HG03060 (cell line): ENCODE measurements at regions not wholly inside any gene's neighbourhood (a gene's known extent, or its start where the extent isn't known, plus 50 kb on each side); places are given as distances from the start of the nearest gene placed in this dataset.
"Not testable (repeated sequence)": the region's sequence is repeated elsewhere in the genome, so short reads cannot be mapped to it uniquely, and the experiment has no call there.

ENCODE experiments used
- ATAC-seq: cut with Tn5 transposase; IDR thresholded peaks from one replicate; pipeline ENCODE4 v1.9.1; 2021; ENCODE audit warnings: low read depth, moderate number of reproducible peaks; ENCODE audit not compliant: unreplicated experiment

DNA sequence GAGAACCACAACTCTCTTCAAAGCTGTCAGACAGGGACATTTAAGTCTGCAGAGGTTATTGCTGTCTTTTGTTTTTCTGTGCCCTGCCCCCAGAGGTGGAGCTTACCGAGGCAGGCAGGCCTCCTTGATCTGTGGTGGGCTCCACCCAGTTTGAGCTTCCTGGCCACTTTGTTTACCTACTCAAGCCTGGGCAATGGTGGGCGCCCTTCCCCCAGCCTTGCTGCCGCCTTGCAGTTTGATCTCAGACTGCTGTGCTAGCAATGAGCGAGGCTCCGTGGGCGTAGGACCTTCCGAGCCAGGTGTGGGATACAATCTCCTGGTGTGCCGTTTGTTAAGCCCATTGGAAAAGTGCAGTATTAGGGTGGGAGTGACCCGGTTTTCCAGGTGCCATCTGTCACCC, 822.1 kb downstream of the KCNMA1 start:
- not testable (repeated sequence) for ATAC-seq

DNA sequence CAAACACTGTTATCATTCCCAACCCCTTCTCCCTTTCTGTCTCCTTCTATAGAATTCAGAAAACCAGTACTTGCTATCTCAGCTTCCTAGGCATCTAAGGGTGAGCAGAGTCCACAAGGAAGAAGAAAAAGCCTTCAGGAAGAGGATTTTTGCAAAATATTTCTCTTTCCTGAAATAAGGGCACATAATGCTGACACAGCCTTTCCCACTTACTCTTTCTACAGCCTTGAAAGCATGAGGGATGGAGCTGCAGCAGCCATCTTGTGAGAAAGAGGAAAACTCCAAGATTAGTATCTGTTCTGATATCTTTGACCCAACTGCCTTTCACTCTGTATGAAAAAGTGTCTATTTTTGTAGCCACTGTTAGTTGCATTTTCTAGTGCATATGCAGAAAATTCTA, 826.2 kb downstream of the KCNMA1 start:
- ATAC-seq, result no peak

DNA sequence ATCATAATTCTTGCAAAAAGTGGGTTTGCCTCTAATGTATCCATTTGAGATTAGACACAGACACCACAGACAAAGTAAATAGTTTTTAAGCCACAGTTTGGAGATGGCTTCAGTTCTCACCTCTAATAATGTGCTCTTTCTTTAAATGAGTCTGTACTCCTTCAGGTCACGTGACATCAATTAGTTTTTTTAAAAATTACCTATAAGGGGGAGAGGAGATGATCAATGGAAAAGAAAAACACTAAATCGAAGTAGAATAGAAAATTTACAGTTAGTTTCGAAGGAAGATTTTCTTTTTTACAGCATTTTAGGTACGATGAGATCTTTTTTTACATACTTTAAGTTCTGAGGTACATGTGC, 849.2 kb downstream of the KCNMA1 start:
- no peak for ATAC-seq

DNA sequence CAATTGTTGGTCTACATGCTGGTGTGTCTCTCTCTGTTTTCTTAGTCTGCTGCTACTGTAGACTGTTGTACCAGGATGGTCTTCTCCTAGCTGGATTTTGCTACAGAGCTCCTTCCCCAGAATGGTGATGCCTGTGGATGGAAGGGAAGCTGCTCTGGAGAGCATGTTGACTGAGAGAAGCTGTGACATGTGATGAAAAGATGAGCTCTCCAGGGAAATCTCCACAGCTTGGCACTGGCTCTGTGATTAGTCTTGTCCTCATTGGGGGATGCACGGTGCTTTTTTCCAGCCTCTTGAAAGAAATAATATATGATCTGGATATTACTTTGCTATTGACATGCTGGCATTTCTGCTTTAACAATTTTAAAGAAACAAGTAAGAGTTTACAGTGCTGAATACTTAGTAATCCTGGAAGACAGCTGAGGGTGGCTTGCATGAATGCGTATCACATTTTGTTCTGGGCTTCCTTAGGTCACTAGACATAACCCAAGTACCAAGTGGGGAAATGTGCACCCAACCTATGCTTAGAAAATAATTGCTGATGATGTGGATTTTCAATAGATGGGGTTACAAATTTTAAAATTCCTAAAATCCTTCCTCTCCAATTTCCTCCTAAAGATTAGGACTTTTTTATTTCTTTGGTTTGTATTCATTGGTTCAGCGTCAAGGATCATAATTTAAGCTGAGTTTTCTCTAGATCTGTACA, 849.7 kb downstream of the KCNMA1 start:
- ATAC-seq, result no peak

DNA sequence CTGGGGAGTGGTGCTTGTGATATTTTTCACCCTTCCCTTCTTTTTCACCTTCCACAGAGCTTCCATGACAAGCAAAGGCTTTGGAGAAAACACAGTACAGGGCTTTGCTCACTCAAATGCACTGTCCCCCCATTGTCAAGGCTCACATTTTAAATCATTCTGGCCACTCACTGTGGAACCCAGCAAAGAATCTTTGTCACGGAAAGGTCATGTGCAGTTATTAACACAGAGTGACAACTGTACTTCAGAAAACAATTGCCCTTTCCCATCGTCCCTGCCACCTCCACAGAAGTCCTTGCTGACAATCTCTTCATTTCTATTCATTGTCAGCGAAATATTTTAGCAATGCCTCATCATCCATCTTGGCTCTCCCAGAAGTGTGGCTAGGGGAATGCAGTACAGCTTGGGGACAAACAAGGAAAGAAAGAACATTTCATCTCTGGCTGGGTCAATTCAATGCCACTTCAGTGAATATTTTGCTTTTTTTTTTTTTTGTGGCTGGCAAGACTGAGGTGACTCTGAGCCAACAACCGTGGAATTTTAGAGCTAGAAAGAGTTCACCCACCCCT, 851.0 kb downstream of the KCNMA1 start:
- ATAC-seq, result no peak

DNA sequence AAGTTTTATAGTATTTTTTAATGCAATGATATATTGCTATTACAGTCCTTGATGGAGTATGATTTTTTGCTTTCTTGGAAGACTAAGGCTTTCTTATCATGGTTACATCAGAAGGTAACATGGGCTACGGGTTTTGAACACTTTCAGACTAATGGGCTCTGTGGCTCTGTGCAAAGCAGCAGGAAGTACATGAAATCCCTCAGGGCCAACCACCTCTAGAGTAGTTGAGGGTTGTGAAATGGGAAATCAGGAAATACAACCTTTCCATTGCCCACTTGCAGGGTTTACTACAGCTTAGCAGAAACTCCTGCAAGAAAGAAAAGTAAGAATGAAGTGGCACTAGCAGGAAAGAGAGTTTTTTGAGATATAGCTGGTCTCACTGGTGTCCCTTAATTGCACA, 853.5 kb downstream of the KCNMA1 start:
- ATAC-seq, result no peak

DNA sequence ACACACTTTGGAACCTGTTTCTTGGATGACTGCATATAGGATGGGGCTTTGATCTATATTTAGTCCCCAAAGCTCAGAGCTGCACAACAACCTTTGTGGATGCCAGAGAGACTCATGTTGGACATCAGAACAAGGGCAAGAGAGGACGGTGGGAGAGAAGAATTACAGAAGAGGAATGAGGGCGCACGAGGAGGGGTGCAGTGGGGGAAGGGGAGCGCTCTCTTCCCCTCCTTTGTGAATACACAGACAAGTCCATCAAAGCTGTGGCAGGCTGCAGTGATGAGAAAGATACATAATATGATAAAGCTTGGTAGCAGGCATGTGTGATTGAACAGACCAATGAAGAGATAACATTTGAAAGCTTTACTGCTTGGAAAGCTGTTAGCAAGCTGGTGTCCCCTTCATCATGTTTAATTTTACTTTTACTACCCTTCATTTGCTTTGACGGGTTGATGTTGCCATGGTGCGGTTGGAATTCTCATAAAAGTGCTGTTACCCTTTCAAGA, 857.8 kb downstream of the KCNMA1 start:
- no peak for ATAC-seq

DNA sequence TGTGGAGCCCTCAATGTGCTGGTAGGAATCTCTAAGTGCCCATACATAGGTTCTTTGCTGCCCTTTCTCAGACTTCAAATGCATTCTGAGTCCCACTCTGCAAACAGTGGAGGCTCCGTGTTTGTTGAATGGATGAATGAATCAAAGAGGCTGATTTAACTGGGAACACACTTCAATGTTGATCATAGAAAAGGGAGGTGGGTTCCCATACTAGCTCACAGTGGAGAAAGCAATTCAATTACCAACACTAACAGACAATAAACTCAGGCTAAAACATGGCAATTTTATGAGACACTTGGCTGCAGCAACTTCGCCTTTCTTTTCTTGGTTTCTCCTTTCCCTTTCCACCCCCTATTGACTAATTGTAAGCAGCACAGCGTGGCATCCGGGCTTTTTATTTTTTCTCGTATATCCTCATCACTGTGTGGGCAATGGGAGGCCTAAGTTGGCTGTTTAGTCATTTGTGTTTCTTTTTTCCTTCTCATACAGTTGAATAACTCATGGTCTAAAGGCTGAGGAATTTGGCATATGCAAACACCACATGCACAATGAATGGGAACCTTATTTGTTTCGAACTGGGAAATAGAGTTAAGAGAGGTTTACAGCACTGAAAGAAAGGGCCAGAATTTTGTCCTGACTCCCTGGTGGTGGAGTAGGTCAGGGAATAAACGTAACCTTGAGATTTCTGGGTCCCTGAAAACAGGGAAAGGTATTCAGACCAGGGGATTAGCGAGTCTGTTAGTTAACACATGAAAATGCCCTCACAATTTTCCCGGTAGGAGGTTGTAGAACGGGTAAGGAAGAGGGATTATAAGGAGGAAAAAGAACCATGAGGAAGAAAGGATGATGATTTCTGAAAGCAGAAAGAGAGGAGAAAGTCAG, 858.5 kb downstream of the KCNMA1 start:
- no peak for ATAC-seq

DNA sequence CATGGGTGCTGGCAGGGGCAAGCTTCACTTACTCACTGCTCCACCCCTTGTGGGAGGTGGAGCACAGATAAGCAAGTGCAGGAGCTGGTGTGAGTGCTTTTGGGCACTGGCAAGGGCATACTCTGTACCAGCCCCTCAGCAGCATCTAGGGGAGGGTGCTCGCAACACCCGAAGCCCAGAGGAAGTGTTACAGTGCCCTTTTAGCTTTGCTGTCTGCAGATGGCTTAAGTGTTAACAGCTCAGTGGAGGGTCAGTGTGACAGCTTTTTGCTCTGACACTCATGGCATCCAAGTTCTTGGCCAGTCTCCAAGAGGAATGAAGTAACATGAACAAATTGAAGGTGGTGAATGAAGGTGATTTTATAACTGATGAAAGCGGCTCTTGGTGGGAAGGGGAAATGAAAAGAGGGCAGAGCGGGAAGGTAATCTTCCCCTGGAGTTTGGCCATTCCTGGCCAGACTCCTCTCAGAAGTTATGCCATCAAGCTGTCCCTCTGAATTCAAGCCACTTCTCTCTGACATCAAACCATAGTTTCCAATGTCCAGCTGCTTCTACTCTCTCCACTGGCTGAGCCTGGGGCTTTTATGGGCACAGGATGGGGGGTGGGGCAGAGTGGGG, 862.5 kb downstream of the KCNMA1 start:
- ATAC-seq, result no peak

DNA sequence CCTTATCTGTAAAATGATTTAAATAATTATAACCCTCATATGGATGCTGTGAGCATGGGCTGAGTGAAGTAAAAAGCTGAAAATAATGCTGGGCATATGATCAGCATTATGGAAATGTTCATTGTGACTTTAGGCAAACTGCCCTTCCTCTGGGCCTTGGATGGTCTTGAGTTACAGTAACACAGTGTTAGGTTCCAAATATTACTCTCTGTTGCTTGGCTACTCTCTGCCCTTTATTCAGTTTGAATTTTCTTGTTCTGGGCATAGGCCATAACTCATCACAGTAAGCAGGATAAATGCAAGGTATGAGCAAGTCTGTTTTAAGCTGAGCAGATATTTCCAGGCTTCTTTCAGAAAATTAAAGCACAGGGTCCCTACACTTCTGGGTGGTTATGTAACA, 868.0 kb downstream of the KCNMA1 start:
- no peak for ATAC-seq

DNA sequence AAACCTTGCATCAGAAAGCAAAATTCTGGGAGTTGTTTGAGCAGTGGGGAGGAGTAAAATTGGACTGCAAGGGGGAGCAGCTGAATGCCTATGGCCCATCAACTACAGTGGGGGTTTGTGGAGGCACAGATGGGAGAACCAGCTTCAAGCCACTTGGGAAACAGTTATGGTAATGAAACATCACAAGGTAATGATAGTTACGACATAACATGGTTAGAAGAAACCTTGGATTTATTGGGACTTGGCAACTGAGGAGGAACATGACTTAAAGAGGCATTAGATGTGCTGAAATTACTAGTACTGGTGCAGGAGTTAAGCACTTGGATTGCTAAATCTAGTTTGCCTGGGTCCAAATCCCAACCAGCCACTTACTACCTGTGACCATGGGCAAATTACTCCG, 868.4 kb downstream of the KCNMA1 start:
- no peak for ATAC-seq

DNA sequence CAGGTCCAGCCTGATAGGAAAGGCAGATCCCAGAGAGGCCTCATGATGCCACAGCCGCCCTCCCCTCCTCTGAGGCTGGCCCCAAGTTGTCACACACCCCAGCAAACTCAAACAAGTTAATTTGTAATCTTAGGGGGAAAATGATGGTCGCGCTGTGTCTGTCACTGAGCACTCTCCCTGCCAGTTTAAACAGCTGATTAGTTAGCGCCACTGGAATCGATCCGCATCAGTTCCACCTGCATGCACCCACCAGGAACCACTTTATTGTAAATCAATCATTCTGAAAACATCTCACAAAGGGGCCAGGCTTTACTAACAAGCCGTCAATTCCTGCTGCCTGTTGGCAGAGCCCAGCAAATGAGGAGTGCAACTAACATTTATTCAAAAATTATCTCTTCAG, 870.9 kb downstream of the KCNMA1 start:
- no peak for ATAC-seq

DNA sequence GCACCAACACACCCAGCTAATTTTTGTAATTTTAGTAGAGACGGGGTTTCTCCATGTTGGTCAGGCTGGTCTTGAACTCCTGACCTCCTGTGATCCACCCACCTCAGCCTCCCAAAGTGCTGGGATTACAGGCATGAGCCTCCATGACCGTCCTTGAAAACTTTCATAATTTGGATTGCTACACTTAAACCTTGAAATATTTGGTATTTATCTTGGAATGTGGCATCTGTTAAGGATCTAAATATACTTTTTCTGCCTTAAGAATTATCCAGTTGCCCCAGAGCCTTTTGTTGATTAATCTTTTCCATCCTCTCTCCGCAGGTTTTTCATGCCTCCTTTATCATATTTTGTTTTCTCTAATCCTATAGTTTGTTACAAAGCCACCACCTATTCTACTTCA, 872.7 kb downstream of the KCNMA1 start:
- not testable (repeated sequence) for ATAC-seq

DNA sequence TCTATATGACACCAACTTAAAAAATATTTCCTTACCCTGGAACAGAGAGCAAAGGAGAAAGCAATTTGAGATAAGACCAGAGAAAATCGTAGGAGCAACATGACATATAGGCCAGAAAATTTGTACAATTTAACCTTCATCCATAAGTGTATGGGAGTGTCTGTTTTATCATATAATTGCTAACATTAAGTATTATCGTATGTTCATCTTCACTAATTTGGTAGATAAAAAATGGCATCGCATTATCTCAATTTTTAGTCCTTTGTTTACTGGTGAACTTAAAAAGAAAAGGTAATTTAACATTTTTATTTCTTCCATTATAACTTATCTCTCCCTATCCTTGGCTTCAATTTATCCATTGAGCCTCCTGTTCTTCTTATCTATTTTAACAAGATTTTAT, 873.4 kb downstream of the KCNMA1 start:
- ATAC-seq, result no peak

DNA sequence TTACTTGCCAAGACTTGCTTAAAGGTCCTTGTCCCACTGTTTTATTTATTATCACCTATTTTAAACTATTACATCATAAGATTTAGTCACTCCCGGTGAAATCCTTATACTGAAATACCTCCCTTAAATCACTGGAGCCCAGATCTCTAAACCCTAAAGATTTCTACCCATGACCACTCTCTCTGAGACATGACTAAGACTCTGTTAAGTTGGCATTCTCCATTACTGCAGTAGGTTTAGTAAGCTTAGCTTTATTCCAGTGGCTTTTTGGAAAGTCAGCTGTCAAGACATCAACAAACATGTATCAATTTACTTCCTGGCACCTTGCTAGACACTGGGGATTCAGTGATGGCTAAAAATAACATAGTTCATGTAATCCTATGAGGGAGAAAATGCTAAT, 874.2 kb downstream of the KCNMA1 start:
- ATAC-seq, result no peak

DNA sequence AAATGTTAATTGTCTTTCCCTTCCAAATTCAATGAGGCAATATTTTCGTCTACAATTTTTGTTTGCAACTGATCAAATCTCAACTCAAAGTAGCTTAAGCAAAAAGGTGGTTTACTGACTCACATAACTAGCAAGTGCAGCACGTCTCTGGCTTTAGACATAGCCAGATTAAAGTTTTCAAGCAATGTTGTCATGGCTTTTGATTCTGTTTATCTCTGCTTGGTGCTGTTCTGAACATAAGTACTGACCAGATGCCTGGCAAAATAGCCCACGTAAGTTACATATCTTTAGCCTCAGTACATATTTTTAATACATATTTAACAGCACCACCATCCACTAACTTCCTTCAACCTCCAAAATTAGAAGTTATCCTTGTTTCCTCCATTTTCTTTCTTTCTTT, 877.9 kb downstream of the KCNMA1 start:
- no peak for ATAC-seq

DNA sequence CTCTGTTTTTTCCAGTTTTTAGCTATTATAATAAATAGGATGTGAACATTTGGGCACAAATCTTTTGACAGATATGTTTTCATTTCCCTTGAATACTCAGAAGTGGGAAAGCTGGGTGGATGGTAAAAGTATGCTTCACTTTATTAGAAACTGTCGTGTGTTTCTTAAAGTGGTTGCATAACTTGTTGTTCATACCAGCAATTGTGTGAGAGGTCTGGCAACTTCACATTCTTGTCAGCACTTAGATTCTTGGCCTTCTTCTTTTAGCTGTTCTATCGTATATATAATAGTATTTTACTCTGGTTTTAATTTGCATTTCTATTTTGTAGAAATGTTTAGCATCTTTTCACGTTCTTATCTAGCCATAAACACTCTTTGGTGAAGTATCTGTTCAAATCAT, 894.4 kb downstream of the KCNMA1 start:
- no peak for ATAC-seq

DNA sequence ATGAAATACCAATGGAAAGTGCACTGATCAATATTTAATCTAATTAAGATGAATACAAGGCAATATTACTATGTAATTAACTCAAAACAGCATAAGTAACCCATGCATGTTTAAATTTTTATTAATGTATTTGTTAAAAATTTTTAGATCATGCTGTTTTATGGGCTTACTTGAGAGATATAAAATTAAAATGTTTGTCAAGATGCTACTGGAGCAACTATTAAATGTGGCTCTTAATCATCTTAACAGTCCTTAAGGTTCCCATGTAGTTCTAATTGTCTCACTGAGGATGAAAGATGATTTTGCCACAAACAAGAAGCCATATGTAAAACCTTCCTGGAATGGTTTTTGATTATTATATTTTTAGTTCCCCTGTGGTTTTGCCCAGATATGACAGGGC, 897.1 kb downstream of the KCNMA1 start:
- no peak for ATAC-seq

DNA sequence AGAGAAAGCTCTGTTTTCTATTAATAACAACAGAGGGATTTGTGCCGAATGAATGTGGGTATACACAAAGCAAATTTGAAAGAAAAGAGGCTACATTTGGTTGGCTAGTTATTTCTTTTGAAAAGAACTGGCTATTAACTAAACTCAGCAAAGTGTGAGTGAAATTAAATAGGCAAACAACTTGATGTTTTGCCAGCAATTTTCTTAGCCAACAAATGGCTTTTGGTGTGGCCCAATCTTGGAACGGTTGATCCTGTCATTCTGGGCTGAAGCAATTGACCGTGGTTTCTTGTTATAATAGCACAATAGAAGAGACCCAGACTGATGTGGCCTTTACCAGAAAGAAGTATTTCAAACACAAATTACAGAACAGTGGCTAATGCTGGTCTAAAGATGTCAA, 898.6 kb downstream of the KCNMA1 start:
- ATAC-seq, result no peak

DNA sequence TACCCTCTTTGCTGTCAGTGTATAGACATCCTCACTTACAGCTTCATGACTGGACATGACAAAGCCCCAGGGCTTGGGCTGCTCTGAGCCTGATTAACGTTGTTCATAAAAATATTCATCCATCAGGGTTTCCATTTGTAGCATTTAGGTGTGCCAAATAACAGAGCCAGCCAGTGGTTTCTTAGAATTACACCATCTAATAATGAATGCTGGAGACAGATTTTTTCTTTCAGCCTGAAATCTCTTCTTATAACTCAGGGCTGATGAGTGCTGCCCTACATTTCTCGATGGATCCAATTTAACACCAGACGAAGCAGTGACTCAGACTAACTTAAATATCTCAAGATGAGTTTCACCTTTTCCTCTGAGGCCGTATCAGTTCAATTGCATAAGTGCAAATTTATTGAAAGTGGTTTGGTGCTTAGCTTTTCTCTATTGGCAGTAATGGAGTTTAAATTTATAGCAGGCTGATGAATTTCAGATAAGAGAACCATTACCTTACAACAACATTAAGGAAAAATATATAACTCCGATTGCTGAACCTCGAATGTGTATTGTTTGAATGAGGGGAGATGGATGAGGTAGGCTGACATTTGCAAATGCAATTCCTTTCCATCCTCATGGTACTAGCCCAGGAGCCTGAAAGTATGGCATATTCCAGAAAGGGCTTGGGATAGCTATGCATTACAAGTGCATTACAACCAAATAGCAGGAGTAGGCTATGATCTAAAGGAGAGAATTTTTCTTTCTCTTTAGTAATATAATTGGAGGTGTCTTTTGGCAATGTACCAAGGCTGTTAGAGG, 900.6 kb downstream of the KCNMA1 start:
- no peak for ATAC-seq
